H1 (cell line): ENCODE measurements at regions not wholly inside any gene's neighbourhood (a gene's known extent, or its start where the extent isn't known, plus 50 kb on each side); places are given as distances from the start of the nearest gene placed in this dataset.

Experiments used
- BACH1 ChIP-seq: IDR thresholded peaks from 2 replicates; pipeline ENCODE4 v1.6.1; 2012; ENCODE audit warnings: low read length, improper control_type of control experiment
- BRCA1 ChIP-seq: IDR thresholded peaks from 2 replicates; pipeline ENCODE4 v1.6.1; 2012; ENCODE audit warnings: low read depth, low read length, improper control_type of control experiment
- CBX5 ChIP-seq: fragments of 300-800, 300-1000 bp; sonication (generic); IDR thresholded peaks from 2 replicates; pipeline ENCODE4 v1.7.1; 2016; ENCODE audit warnings: antibody characterized with exemption, low read length, low read depth
- CHD7 ChIP-seq: fragments of 300-600 bp; sonication (generic); IDR thresholded peaks from 2 replicates; pipeline ENCODE4 v1.7.1; 2012; ENCODE audit warnings: low read length, moderate library complexity, mild to moderate bottlenecking, inconsistent platforms; ENCODE audit not compliant: insufficient replicate concordance
- FOSL1 ChIP-seq: IDR thresholded peaks from 2 replicates; pipeline ENCODE4 v1.6.1; 2011; ENCODE audit warnings: mild to moderate bottlenecking, low read depth, low read length, moderate library complexity; ENCODE audit not compliant: insufficient read depth
- HDAC6 ChIP-seq: IDR thresholded peaks from one replicate; pipeline ENCODE4 v1.7.1; 2012; ENCODE audit warnings: low read depth, mild to moderate bottlenecking, inconsistent platforms, low read length, moderate library complexity
- MAX ChIP-seq: IDR thresholded peaks from 2 replicates; pipeline ENCODE4 v1.6.1; 2012; ENCODE audit warnings: inconsistent platforms
- POU5F1 ChIP-seq: IDR thresholded peaks from 2 replicates; pipeline ENCODE4 v1.6.1; 2011; ENCODE audit warnings: low read depth, mild to moderate bottlenecking, low read length, moderate library complexity
- RNF2 ChIP-seq: fragments of 200-900, 300-1000 bp; sonication (generic); IDR thresholded peaks from 2 replicates; pipeline ENCODE4 v1.7.1; 2016; ENCODE audit warnings: borderline replicate concordance, low read depth, mild to moderate bottlenecking, antibody characterized with exemption, low read length; ENCODE audit not compliant: poor library complexity, severe bottlenecking; ENCODE audit errors: missing control alignments
- RXRA ChIP-seq: IDR thresholded peaks from 2 replicates; pipeline ENCODE4 v1.6.1; 2011; ENCODE audit warnings: low read depth, mild to moderate bottlenecking, low read length, moderate library complexity; ENCODE audit not compliant: insufficient read depth
- SRF ChIP-seq: IDR thresholded peaks from 2 replicates; pipeline ENCODE4 v1.6.1; 2011; ENCODE audit warnings: mild to moderate bottlenecking, low read depth, low read length, moderate library complexity
- TAF1 ChIP-seq: IDR thresholded peaks from 2 replicates; pipeline ENCODE4 v1.6.1; 2011; ENCODE audit warnings: mild to moderate bottlenecking, low read depth, low read length
- YY1 ChIP-seq: IDR thresholded peaks from 2 replicates; pipeline ENCODE4 v1.6.1; 2011; ENCODE audit warnings: low read depth, mild to moderate bottlenecking, low read length

GRCh38 chr14:42671636-42672035, 1065.0 kb downstream of the LRFN5 start (continued):
- TF ChIP-seq CHD7, result no peak
- no peak for TF ChIP-seq BACH1
- no peak for TF ChIP-seq RXRA
- TF ChIP-seq TAF1, result no peak
- TF ChIP-seq SRF, result no peak
- no peak for TF ChIP-seq CBX5
- no peak for TF ChIP-seq RNF2
- no peak for TF ChIP-seq YY1
- no peak for TF ChIP-seq BRCA1
- TF ChIP-seq FOSL1, result no peak
- TF ChIP-seq HDAC6, result no peak
- TF ChIP-seq MAX, result no peak
- no peak for TF ChIP-seq POU5F1
